ENCODE measurements at regions not wholly inside any gene's neighbourhood (a gene's known extent, or its start where the extent isn't known, plus 50 kb on each side); places are given as distances from the start of the nearest gene placed in this dataset.

DNA sequence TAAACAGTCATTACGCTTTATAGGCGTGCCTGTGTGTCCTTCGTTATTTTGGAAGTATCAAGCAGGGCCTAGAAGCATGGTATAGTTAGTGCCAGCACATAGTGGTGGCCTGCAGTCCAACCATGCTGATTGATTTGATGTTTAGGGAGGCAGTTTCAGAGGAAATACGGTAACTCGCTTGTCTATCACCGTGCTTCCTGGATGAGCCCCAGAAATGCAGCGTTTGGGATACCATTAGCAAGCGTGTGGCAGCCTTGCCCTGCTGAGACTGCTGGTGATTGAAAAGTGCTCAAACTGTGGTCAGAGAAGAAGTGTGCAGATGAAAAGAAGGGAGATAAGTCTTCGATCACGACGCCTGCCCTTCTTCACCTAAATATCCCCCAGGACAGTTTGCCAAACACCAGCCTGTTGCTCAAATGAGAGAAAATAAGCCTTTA is 158.4 kb downstream of the CHIC2 start:
- Histone ChIP-seq H3K27me3 (replicated peaks) (no peaks in the 10 kb centered on the region), H3K4me3 (ENCODE audit: low read depth, low read length) (peak overlapping the region; percentile 51), H3K27ac (no peak overlapping the region), H3K36me3 (replicated peaks) (no peaks in the 10 kb centered on the region)
- TF ChIP-seq, protein P1, sequence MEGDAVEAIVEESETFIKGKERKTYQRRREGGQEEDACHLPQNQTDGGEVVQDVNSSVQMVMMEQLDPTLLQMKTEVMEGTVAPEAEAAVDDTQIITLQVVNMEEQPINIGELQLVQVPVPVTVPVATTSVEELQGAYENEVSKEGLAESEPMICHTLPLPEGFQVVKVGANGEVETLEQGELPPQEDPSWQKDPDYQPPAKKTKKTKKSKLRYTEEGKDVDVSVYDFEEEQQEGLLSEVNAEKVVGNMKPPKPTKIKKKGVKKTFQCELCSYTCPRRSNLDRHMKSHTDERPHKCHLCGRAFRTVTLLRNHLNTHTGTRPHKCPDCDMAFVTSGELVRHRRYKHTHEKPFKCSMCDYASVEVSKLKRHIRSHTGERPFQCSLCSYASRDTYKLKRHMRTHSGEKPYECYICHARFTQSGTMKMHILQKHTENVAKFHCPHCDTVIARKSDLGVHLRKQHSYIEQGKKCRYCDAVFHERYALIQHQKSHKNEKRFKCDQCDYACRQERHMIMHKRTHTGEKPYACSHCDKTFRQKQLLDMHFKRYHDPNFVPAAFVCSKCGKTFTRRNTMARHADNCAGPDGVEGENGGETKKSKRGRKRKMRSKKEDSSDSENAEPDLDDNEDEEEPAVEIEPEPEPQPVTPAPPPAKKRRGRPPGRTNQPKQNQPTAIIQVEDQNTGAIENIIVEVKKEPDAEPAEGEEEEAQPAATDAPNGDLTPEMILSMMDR (IDR thresholded peaks at IDR 0.05; ENCODE audit: low read depth, low read length, missing control alignments), result no peak
- in situ Hi-C loops (cut with HindIII; ENCODE audit: low pct_ligation_motif_present, low sequenced_read_pairs), result loop anchor here (25.0 kb wide), 1 partner anchor 306 kb away; no protein-coding TSS in a partner anchor
- DNase-seq, result peak; percentile 63

DNA sequence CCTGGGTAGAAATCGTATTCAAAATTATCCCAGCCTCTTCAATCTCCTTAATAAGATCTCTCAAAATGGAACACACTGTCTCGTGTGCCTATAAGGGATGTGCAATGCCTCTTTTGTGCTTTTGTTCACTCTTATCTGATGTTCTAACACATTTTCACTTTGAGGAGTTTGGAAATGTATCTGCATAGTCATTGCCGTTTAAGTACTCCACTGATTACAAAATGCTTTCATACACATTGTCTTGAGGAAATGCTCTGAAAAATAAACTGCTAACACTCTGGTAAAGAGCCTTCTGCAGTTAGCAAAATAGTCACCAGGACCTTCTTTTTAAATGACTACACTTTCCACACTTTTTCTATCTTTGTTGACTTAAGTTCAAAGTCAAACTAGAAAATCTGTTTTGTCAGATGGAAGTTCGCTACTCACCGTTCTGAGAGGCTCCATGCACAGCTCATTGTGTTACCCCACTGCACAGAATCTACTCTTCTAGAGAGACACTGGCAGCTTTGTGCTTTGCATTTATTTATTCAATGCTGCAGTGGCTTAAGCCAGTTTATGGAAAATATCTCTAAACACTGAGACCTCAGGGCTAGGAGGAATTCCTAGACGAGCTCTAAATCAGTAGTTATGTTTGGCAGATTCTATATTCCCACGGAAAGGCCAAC is 159.0 kb downstream of the CHIC2 start:
- no peak for DNase-seq
- H3K27me3 ChIP-seq (replicated peaks), result no peaks in the 10 kb centered on the region
- no peak overlapping the region for H3K4me3 ChIP-seq (ENCODE audit: low read depth, low read length)
- H3K27ac ChIP-seq, result no peak overlapping the region
- H3K36me3 ChIP-seq (replicated peaks), result no peaks in the 10 kb centered on the region
- in situ Hi-C loops (cut with HindIII; ENCODE audit: low pct_ligation_motif_present, low sequenced_read_pairs), result loop anchor here (25.0 kb wide), 1 partner anchor 307 kb away; no protein-coding TSS in a partner anchor
- TF ChIP-seq, protein P1 (IDR thresholded peaks at IDR 0.05; ENCODE audit: low read depth, low read length, missing control alignments), result no peak

DNA sequence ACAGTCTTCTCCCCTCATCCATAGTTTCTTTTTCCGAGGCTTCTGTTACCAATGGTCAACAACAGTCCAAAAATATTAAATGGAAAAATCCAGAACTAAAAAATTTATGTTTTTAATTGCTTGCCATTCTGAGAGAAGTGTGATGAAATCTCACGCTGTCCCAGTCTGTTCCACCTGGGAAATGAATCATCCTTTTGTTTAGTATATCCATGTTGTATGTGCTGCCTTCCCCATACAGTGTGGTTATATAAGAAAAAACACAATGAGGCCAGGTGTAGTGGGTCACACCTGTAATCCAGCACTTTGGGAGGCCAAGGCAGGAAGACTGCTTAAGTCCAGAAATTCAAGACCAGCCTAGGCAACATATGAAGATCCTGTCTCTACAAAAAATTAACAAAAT is 161.6 kb downstream of the CHIC2 start:
- Histone ChIP-seq H3K4me3 (ENCODE audit: low read depth, low read length) (no peak overlapping the region), H3K36me3 (replicated peaks) (no peaks in the 10 kb centered on the region), H3K27ac (no peak overlapping the region), H3K27me3 (replicated peaks) (no peaks in the 10 kb centered on the region)
- no peak for DNase-seq
- TF ChIP-seq, protein P1 (IDR thresholded peaks at IDR 0.05; ENCODE audit: low read depth, low read length, missing control alignments), result no peak
- in situ Hi-C loops (cut with HindIII; ENCODE audit: low pct_ligation_motif_present, low sequenced_read_pairs), result loop anchor here (25.0 kb wide), 1 partner anchor 310 kb away; no protein-coding TSS in a partner anchor

DNA sequence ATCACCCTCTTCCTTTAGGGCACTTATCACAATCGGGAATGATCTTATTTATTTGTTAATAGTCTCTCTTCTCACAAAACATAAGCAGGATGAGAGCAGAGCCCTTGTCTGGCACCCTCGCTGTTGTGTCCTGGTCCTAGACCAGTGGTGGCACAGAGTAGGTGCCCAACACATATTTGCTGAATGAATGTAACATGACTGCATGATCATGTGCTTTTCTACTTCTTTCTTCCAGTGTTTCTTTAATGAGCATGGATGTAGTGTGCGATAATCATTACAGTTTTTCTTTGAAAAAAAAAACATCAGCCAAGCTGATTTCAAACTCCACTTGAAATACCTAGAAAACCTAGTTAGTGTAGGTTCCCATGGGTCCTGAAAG is 164.1 kb downstream of the CHIC2 start:
- in situ Hi-C loops (cut with HindIII; ENCODE audit: low pct_ligation_motif_present, low sequenced_read_pairs), result loop anchor here (25.0 kb wide), 1 partner anchor 312 kb away; no protein-coding TSS in a partner anchor
- no peak overlapping the region for H3K4me3 ChIP-seq (ENCODE audit: low read depth, low read length)
- no peak overlapping the region for H3K27ac ChIP-seq
- DNase-seq, result no peak
- H3K27me3 ChIP-seq (replicated peaks), result no peaks in the 10 kb centered on the region
- H3K36me3 ChIP-seq (replicated peaks), result no peaks in the 10 kb centered on the region
- TF ChIP-seq, protein P1 (IDR thresholded peaks at IDR 0.05; ENCODE audit: low read depth, low read length, missing control alignments), result no peak

DNA sequence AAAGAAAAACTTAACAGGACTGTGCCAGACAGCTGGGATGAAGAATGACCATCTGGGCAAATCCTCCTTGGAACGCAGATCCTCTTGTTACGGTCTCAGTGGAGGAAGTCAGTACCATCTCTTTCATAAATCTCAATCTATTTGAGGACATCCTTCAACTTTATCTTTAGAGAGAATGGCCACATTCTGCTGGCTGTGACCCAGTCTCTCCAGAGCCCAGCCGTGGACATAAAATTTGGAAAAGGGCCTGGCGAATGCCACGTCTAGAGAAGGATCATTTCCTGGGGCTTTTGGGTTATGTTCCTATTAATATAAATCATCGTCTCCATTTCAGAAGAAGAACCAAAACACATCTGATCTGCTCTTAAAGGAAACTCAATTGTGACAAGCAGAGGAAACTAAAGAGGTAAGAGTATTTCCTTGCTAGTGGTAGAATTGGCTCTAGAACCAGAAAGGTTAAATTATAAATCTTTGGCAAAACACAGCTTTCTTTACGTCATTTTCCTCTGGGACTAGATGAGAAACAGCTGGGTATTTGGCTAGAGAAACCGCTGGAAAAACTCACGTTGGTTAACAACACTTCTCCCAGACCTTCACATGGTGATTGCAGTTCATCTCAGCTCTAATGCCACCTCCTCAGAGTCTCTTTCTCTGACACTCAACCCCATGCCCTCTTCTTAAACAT is 164.7 kb downstream of the CHIC2 start:
- Histone ChIP-seq H3K27ac (no peak overlapping the region), H3K27me3 (replicated peaks) (no peaks in the 10 kb centered on the region), H3K4me3 (ENCODE audit: low read depth, low read length) (no peak overlapping the region), H3K36me3 (replicated peaks) (no peaks in the 10 kb centered on the region)
- in situ Hi-C loops (cut with HindIII; ENCODE audit: low pct_ligation_motif_present, low sequenced_read_pairs), result loop anchor here (25.0 kb wide), 1 partner anchor 313 kb away; no protein-coding TSS in a partner anchor
- TF ChIP-seq, protein P1 (IDR thresholded peaks at IDR 0.05; ENCODE audit: low read depth, low read length, missing control alignments), result no peak
- DNase-seq, result no peak

Data from brain microvascular endothelial cell (primary cell).